Right atrium auricular region (tissue), 2 donors: ENCODE measurements at regions not wholly inside any gene's neighbourhood (a gene's known extent, or its start where the extent isn't known, plus 50 kb on each side); places are given as distances from the start of the nearest gene placed in this dataset.
"Not testable (repeated sequence)": the region's sequence is repeated elsewhere in the genome, so short reads cannot be mapped to it uniquely, and the experiment has no call there.

ENCODE experiments used
- DNase-seq: peaks from one replicate; pipeline ENCODE4 v3.0.0-alpha.2; 2019; ENCODE audit warnings: low spot score
- H3K27ac ChIP-seq, 2 donors: fragments of 200-600 bp; sonication (generic); 1 replicate in 1 of 2; 2 replicates in 1 of 2; pipeline ENCODE4 v1.5.1; 2016 to 2019
- H3K27me3 ChIP-seq, 2 donors: fragments of 200-600 bp; sonication (generic); one replicate each; pipeline versions ENCODE4 v1.5.1 to v1.6.0; 2017 to 2019
- H3K36me3 ChIP-seq: fragments of 200-600 bp; sonication (generic); one replicate; pipeline ENCODE4 v1.5.1; 2016
- H3K4me1 ChIP-seq, 2 donors: fragments of 200-600 bp; sonication (generic); one replicate each; pipeline versions ENCODE4 v1.5.1 to v1.6.0; 2017 to 2019
- H3K4me3 ChIP-seq, 2 donors: fragments of 200-600 bp; sonication (generic); 1 replicate in 1 of 2; 2 replicates in 1 of 2; pipeline ENCODE4 v1.5.1; 2017 to 2019; ENCODE audit warnings: mild to moderate bottlenecking in 1 of 2, moderate library complexity in 1 of 2
- H3K9me3 ChIP-seq, 2 donors: fragments of 200-600 bp; sonication (generic); one replicate each; pipeline ENCODE4 v1.5.1; 2019
- TF ChIP-seq, protein P1 (sequence below), 2 donors: fragments of 200-600 bp; sonication (generic); IDR thresholded peaks; one replicate each; pipeline ENCODE4 v1.5.1; 2019; ENCODE audit warnings: antibody characterized with exemption in 2 of 2

DNA sequence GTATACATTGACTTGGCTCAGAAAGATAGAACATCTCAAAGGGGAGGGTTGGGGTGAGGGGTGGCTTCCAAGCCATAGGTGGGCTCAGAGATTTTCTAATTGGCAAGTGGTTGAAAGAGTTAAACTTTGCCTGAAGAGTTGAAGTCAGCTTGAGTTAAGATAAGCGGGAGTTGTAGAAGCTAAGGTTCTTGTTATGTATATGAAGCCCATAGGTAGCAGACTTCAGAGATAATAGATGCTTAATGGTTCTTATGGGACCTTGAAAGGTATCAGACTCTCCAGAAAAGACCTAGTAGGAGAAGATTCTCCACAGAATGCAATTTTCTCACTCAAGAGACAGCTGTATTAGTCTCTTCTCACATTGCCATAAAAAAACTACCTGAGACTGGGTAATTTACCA, 599.1 kb upstream of the CPEB2 start:
- Histone ChIP-seq H3K9me3 (no peaks in the 10 kb centered on the region), H3K4me3 (no peak overlapping the region)
- DNase-seq = no peak

DNA sequence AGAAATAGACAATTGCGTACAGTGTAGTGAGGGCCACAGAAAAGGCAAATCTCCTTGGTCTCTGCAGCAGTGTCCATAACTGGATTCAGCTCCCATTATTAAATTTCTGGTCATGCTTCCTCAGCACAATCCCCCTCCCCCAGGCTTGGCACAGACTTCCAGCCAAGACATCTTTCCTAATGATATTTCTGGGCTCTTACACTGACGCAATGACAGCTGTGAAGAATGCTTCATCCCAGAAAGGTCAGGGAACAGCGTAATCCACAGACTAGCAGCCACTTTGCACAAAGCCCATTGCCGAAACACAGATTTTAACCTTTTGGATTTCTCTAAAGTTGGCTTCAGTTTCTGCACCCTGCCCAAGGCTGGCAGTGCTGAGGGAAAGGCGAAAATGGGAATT, 597.6 kb upstream of the CPEB2 start:
- Histone ChIP-seq H3K27me3 (no peaks in the 10 kb centered on the region), H3K36me3 (no peaks in the 10 kb centered on the region), H3K4me1 (no peaks in the 10 kb centered on the region), H3K27ac (no peak overlapping the region), H3K9me3 (no peaks in the 10 kb centered on the region), H3K4me3 (no peak overlapping the region)
- TF ChIP-seq, protein P1, sequence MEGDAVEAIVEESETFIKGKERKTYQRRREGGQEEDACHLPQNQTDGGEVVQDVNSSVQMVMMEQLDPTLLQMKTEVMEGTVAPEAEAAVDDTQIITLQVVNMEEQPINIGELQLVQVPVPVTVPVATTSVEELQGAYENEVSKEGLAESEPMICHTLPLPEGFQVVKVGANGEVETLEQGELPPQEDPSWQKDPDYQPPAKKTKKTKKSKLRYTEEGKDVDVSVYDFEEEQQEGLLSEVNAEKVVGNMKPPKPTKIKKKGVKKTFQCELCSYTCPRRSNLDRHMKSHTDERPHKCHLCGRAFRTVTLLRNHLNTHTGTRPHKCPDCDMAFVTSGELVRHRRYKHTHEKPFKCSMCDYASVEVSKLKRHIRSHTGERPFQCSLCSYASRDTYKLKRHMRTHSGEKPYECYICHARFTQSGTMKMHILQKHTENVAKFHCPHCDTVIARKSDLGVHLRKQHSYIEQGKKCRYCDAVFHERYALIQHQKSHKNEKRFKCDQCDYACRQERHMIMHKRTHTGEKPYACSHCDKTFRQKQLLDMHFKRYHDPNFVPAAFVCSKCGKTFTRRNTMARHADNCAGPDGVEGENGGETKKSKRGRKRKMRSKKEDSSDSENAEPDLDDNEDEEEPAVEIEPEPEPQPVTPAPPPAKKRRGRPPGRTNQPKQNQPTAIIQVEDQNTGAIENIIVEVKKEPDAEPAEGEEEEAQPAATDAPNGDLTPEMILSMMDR (IDR thresholded peaks at IDR 0.05) = no peak
- no peak for DNase-seq

More for the DNA sequence above, 599.1 kb upstream of the CPEB2 start:
- H3K4me1 ChIP-seq = no peaks in the 10 kb centered on the region
- TF ChIP-seq, protein P1 (IDR thresholded peaks at IDR 0.05) = no peak
- no peak overlapping the region for H3K27ac ChIP-seq
- no peaks in the 10 kb centered on the region for H3K27me3 ChIP-seq
- no peaks in the 10 kb centered on the region for H3K36me3 ChIP-seq

DNA sequence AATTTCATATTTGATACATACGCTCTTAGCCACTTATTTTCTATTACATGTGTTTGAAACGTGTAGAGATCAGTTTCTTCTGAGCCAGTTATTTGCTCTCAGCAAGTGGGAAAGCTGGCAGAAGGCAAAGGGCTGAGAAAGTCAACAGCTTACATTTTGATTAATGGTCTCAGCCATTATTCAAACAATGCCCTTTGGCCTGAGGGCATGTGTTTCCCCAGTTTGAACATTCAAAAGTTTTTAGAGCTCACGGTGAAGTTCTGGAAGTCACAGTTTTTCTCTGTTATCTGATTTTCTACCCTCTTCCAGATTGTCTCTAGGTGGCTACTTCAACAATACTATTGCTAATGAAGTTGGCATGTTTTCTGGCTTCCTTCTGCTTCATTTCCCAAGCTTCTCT, 591.8 kb upstream of the CPEB2 start:
- H3K9me3 ChIP-seq = no peaks in the 10 kb centered on the region
- no peaks in the 10 kb centered on the region for H3K36me3 ChIP-seq
- H3K4me3 ChIP-seq = no peak overlapping the region
- TF ChIP-seq, protein P1 (IDR thresholded peaks at IDR 0.05) = no peak
- no peaks in the 10 kb centered on the region for H3K27me3 ChIP-seq
- H3K27ac ChIP-seq = no peak overlapping the region
- no peaks in the 10 kb centered on the region for H3K4me1 ChIP-seq
- DNase-seq = no peak

DNA sequence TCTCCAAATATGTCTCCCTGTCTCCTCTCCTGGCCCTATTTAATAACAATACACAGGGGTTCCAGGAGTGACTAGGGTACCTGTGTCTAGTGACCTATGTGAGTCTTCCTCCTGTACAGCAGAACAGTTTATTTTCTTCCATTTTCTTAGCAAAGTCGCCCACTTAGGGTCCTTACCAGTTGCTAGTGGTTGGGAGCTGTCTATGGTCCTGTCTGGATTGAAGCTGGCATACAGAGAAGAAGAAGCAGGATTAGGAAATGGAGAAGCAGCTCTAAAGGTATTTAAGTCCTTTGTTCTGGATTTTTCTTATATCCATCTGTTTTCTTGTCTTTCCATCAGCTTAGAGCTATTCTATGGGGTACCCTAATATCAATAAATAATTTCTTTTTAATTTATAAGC, 587.1 kb upstream of the CPEB2 start:
- no peak overlapping the region for H3K4me3 ChIP-seq
- no peaks in the 10 kb centered on the region for H3K4me1 ChIP-seq
- no peak overlapping the region for H3K27ac ChIP-seq
- no peaks in the 10 kb centered on the region for H3K9me3 ChIP-seq
- TF ChIP-seq, protein P1 (IDR thresholded peaks at IDR 0.05) = no peak
- no peak for DNase-seq
- H3K36me3 ChIP-seq = no peaks in the 10 kb centered on the region
- H3K27me3 ChIP-seq = no peaks in the 10 kb centered on the region

DNA sequence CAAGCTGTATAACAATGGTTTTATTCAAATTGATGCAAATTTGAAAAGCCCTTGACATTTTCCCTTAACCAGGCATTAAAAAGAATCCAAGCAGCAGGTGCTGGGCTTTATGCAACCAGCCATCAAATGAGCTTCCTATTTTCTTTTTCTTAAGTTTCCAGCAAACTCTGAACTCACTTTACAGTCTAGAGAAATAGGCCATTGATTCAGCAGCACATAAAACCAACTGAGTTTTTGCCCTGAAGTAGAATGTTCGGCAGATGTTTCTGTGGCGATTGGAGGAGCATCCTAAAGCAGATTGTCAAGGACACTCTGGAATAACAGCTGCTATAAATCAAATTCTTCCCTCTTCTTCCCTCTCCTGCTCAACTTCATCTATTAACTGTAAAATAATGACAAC, 582.8 kb upstream of the CPEB2 start:
- DNase-seq = no peak
- Histone ChIP-seq H3K9me3 (no peaks in the 10 kb centered on the region), H3K4me1 (no peaks in the 10 kb centered on the region), H3K27ac (no peak overlapping the region), H3K27me3 (no peaks in the 10 kb centered on the region), H3K4me3 (no peak overlapping the region), H3K36me3 (no peaks in the 10 kb centered on the region)
- TF ChIP-seq, protein P1 (IDR thresholded peaks at IDR 0.05) = no peak

DNA sequence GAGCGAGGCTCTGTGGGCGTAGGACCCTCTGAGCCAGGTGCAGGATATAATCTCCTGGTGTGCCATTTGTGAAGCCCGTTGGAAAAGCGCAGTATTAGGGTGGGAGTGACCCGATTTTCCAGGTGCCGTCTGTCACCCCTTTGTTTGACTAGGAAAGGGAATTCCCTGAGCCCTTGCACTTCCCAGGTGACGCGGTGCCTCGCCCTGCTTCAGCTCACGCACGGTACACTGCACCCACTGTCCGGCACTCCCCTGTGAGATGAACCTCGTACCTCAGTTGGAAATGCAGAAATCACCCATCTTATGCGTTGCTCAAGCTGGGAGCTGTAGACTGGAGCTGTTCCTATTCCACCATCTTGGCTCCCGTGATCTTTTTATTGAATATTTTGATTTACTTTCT, 576.0 kb upstream of the CPEB2 start:
- not testable (repeated sequence) for H3K4me1 ChIP-seq, DNase-seq, H3K27me3 ChIP-seq, H3K27ac ChIP-seq, H3K9me3 ChIP-seq, H3K4me3 ChIP-seq, H3K36me3 ChIP-seq
